Esophagus muscularis mucosa (tissue), 4 donors: ENCODE measurements at regions not wholly inside any gene's neighbourhood (a gene's known extent, or its start where the extent isn't known, plus 50 kb on each side); places are given as distances from the start of the nearest gene placed in this dataset.

Experiments used
- DNase-seq: peaks from one replicate; pipeline ENCODE4 v3.0.0-alpha.2; 2017; ENCODE audit errors: extremely low spot score
- H3K27ac ChIP-seq, 4 donors: fragments of 200-600 bp; sonication (generic); replicated peaks in 1 of 4; 1 replicate in 3 of 4; 2 replicates in 1 of 4; pipeline ENCODE4 v1.5.1; 2016 to 2019; ENCODE audit warnings: mild to moderate bottlenecking in 1 of 4
- H3K27me3 ChIP-seq, 4 donors: fragments of 200-600 bp; sonication (generic); one replicate each; pipeline versions ENCODE4 v1.5.1 to v1.6.0; 2016 to 2019
- H3K36me3 ChIP-seq, 4 donors: fragments of 200-600 bp; sonication (generic); one replicate each; pipeline ENCODE4 v1.5.1; 2016 to 2019
- H3K4me1 ChIP-seq, 4 donors: fragments of 200-600 bp; sonication (generic); one replicate each; pipeline ENCODE4 v1.5.1; 2016 to 2019
- H3K4me3 ChIP-seq, 4 donors: fragments of 200-600 bp; sonication (generic); 1 replicate in 2 of 4; 2 replicates in 2 of 4; pipeline ENCODE4 v1.5.1; 2016 to 2019; ENCODE audit warnings: mild to moderate bottlenecking in 4 of 4, moderate library complexity in 1 of 4
- H3K9me3 ChIP-seq, 4 donors: fragments of 200-600 bp; sonication (generic); 1 replicate in 3 of 4; 2 replicates in 1 of 4; pipeline ENCODE4 v1.5.1; 2016 to 2019
- CTCF ChIP-seq, 3 experiments: fragments of 200-600 bp in 2 of 3; fragments of 450-650 bp in 1 of 3; sonication (generic) in 2 of 3; IDR thresholded peaks; one replicate each; pipeline ENCODE4 v1.5.1; 2017 to 2019; ENCODE audit warnings: antibody characterized with exemption in 3 of 3, mild to moderate bottlenecking in 2 of 3, moderate library complexity in 1 of 3
- EP300 ChIP-seq: sonication (generic); formaldehyde crosslinking; IDR thresholded peaks from one replicate; pipeline ENCODE4 v1.6.1; 2017; ENCODE audit warnings: antibody characterized with exemption
- POLR2A ChIP-seq: fragments of 450-650 bp; IDR thresholded peaks from one replicate; pipeline ENCODE4 v1.6.1; 2017; ENCODE audit warnings: antibody characterized with exemption, moderate library complexity, mild to moderate bottlenecking, low read depth
- POLR2AphosphoS5 ChIP-seq, 2 donors: sonication (generic); formaldehyde crosslinking; IDR thresholded peaks; one replicate each; pipeline ENCODE4 v1.6.1; 2017; ENCODE audit warnings: antibody characterized with exemption in 2 of 2
- WGBS: methylation state at CpG from one replicate; pipeline ENCODE4 v1.1.5; 2018; 5-methylcytosine and 5-hydroxymethylcytosine counted together
- intact Hi-C: fragments of 100-400 bp; cut with DNase I; formaldehyde crosslinking; loops from one replicate; pipeline ENCODE4 v1.15.1; 2023

DNA sequence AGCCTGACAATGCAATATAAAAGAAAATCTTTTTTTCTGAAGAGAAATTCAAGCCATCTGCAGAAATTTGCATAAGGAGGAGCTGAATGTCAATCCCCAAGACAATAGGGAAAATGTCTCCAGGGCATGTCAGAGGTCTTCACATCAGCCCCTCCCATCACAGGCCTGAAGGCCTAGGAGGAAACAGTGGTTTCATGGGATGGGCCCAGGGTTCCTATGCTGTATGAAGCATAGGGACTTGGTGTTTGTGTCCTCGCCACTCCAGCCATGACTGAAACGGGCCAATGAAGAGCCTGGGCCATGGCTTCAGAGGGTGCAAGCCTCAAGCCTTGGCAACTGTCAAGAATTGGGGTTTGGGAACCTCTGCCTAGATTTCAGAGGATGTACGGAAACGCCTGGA, 883.5 kb downstream of the UQCRFS1 start:
- 81% methylated on average over 4 of the region's 4 CpGs for WGBS
- TF ChIP-seq CTCF (IDR thresholded peaks at IDR 0.05), result no peak
- no peak for TF ChIP-seq POLR2AphosphoS5 (IDR thresholded peaks at IDR 0.05)
- TF ChIP-seq POLR2A, result no peak
- TF ChIP-seq EP300, result no peak
- H3K36me3 ChIP-seq, result no peaks in the 10 kb centered on the region
- peaks cover 0 to 14% (median 0%) of the 10 kb centered on the region in 4 donors for H3K27me3 ChIP-seq
- H3K9me3 ChIP-seq, result no peaks in the 10 kb centered on the region
- intact Hi-C loops, result no loop called here
- no peak overlapping the region for H3K27ac ChIP-seq
- H3K4me1 ChIP-seq, result no peaks in the 10 kb centered on the region
- DNase-seq, result no peak
- no peak overlapping the region for H3K4me3 ChIP-seq

GRCh38 chr19:28327905-28328304, 885.0 kb downstream of the UQCRFS1 start:
- H3K9me3 ChIP-seq, result no peaks in the 10 kb centered on the region
- no peak for DNase-seq
- intact Hi-C loops, result no loop called here
- H3K4me3 ChIP-seq, result no peak overlapping the region
- H3K27ac ChIP-seq, result no peak overlapping the region
- TF ChIP-seq EP300 (no peak), POLR2A (no peak), CTCF (IDR thresholded peaks at IDR 0.05) (no peak), POLR2AphosphoS5 (IDR thresholded peaks at IDR 0.05) (no peak)
- H3K27me3 ChIP-seq, result peaks cover 0 to 14% (median 0%) of the 10 kb centered on the region in 4 donors
- no peaks in the 10 kb centered on the region for H3K36me3 ChIP-seq
- H3K4me1 ChIP-seq, result no peaks in the 10 kb centered on the region
- WGBS, result 29% methylated on average over 3 of the region's 3 CpGs

- WGBS, result 69% methylated on average over 4 of the region's 4 CpGs
- Histone ChIP-seq H3K4me1 (no peaks in the 10 kb centered on the region), H3K27ac (no peak overlapping the region), H3K4me3 (no peak overlapping the region), H3K27me3 (peaks cover 0 to 14% (median 0%) of the 10 kb centered on the region in 4 donors), H3K9me3 (no peaks in the 10 kb centered on the region), H3K36me3 (no peaks in the 10 kb centered on the region)
- intact Hi-C loops, result no loop called here
- no peak for DNase-seq
- TF ChIP-seq POLR2AphosphoS5 (IDR thresholded peaks at IDR 0.05) (no peak), CTCF (IDR thresholded peaks at IDR 0.05) (no peak), EP300 (no peak), POLR2A (no peak)
Observed at GRCh38 chr19:28326746-28327145, 886.2 kb downstream of the UQCRFS1 start.

GRCh38 chr19:28324275-28325060, 888.5 kb downstream of the UQCRFS1 start:
- intact Hi-C loops, result loop anchor here (2.0 kb wide), 1 partner anchor 352 kb away; no protein-coding TSS in a partner anchor
- WGBS, result 55% methylated on average over 5 of the region's 5 CpGs
- no peak overlapping the region for H3K4me3 ChIP-seq
- peaks cover 0 to 14% (median 0%) of the 10 kb centered on the region in 4 donors for H3K27me3 ChIP-seq
- no peaks in the 10 kb centered on the region for H3K36me3 ChIP-seq
- no peak for DNase-seq
- no peak overlapping the region for H3K27ac ChIP-seq
- TF ChIP-seq CTCF (IDR thresholded peaks at IDR 0.05) (no peak), EP300 (no peak), POLR2AphosphoS5 (IDR thresholded peaks at IDR 0.05) (no peak), POLR2A (no peak)
- no peaks in the 10 kb centered on the region for H3K9me3 ChIP-seq
- H3K4me1 ChIP-seq, result no peaks in the 10 kb centered on the region
